Thoracic aorta (tissue), 2 donors: ENCODE measurements at regions not wholly inside any gene's neighbourhood (a gene's known extent, or its start where the extent isn't known, plus 50 kb on each side); places are given as distances from the start of the nearest gene placed in this dataset.

Source experiments
- ATAC-seq: fragments of 150-250 bp; one replicate; pipeline ENCODE4 v1.8.0; 2017; ENCODE audit warnings: low read depth; ENCODE audit not compliant: insufficient number of reproducible peaks, low FRiP score
- DNase-seq: peaks from one replicate; pipeline ENCODE4 v3.0.0-alpha.2; 2020; ENCODE audit warnings: low spot score
- H3K27ac ChIP-seq, 2 donors: fragments of 200-600 bp; sonication (generic); 1 replicate in 1 of 2; 2 replicates in 1 of 2; pipeline ENCODE4 v1.5.1; 2016; ENCODE audit warnings: mild to moderate bottlenecking in 2 of 2, moderate library complexity in 2 of 2
- H3K27me3 ChIP-seq: fragments of 200-600 bp; sonication (generic); replicated peaks from 2 replicates; pipeline ENCODE4 v1.6.0; 2016; ENCODE audit warnings: mild to moderate bottlenecking; ENCODE audit not compliant: insufficient read depth
- H3K36me3 ChIP-seq: fragments of 200-600 bp; sonication (generic); one replicate; pipeline ENCODE4 v1.5.1; 2016
- H3K4me1 ChIP-seq, 2 donors: fragments of 200-600 bp; sonication (generic); 1 replicate in 1 of 2; 2 replicates in 1 of 2; pipeline versions ENCODE4 v1.5.1 to v1.6.0; 2016; ENCODE audit warnings: low read depth in 2 of 2, mild to moderate bottlenecking in 1 of 2; ENCODE audit not compliant: control insufficient read depth in 1 of 2
- H3K4me3 ChIP-seq: fragments of 200-600 bp; sonication (generic); 2 replicates; pipeline ENCODE4 v1.5.1; 2016; ENCODE audit warnings: mild to moderate bottlenecking
- H3K9me3 ChIP-seq: fragments of 200-600 bp; sonication (generic); 2 replicates; pipeline ENCODE4 v1.5.1; 2016
- TF ChIP-seq, protein P1 (sequence below): fragments of 200-600 bp; sonication (generic); IDR thresholded peaks from one replicate; pipeline ENCODE4 v1.5.1; 2019; ENCODE audit warnings: antibody characterized with exemption

DNA sequence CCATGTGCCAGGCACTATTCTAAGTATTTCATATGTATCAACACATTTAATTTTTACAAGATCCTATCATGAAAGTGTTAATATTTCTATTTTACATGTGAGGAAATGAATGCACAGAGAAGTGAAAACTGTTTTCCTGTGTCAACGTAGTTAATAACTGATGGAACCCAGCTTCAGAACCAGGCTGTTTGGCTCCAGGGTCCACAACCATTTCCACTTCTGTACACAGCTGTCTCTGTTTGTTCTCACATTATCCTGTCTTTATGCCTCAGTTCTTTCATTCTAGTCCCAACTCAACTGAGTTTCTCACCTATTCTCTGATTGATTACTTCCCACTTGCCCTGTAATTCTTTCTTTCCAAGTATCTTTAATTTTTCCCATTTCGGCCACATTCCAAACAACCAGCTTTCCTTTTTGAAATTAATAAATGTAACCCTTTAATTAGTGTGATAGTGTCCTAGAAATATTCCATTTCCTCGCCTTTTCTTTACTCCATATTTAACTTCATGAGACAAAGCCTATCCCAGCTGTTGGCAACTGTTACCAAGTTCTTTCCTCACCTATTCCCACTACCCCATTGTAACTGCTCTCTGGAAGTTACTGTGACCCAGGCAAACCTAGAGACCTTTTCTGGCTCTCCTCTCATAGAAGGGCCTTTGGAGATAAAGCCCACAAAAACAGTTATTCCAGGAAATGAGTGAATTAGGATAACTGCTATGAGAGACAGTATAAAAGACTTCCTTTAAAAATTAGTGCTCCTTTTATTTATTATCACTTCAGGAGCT lies 218.7 kb downstream of the RASSF9 start:
- Histone ChIP-seq H3K27me3 (no peaks in the 10 kb centered on the region), H3K27ac (no peak overlapping the region), H3K4me3 (no peak overlapping the region), H3K36me3 (no peaks in the 10 kb centered on the region), H3K4me1 (no peaks in the 10 kb centered on the region), H3K9me3 (no peaks in the 10 kb centered on the region)
- ATAC-seq (no peak), DNase-seq (no peak)
- TF ChIP-seq, protein P1, sequence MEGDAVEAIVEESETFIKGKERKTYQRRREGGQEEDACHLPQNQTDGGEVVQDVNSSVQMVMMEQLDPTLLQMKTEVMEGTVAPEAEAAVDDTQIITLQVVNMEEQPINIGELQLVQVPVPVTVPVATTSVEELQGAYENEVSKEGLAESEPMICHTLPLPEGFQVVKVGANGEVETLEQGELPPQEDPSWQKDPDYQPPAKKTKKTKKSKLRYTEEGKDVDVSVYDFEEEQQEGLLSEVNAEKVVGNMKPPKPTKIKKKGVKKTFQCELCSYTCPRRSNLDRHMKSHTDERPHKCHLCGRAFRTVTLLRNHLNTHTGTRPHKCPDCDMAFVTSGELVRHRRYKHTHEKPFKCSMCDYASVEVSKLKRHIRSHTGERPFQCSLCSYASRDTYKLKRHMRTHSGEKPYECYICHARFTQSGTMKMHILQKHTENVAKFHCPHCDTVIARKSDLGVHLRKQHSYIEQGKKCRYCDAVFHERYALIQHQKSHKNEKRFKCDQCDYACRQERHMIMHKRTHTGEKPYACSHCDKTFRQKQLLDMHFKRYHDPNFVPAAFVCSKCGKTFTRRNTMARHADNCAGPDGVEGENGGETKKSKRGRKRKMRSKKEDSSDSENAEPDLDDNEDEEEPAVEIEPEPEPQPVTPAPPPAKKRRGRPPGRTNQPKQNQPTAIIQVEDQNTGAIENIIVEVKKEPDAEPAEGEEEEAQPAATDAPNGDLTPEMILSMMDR: no peak

DNA sequence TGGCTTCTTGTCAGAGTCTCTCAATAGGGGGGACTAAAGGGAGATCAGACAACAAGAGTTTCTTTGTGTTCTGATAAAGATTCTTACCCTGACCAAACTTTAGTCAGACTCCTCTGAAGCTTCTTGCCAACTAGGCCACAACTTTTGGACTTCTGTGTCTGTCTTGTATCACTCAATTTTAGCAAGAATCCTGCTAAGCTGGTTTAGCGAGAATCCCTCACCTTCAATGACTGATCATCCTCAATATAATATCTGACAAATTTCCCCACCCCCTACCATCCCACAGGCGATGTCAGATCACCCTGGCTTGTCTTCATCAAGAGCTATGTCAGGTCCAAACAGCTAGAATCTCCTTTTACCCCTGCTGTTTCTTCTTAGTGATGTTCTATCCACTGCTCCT lies 215.2 kb downstream of the RASSF9 start:
- DNase-seq (no peak), ATAC-seq (no peak)
- Histone ChIP-seq H3K27ac (no peak overlapping the region), H3K4me3 (no peak overlapping the region), H3K36me3 (no peaks in the 10 kb centered on the region), H3K9me3 (no peaks in the 10 kb centered on the region), H3K27me3 (no peaks in the 10 kb centered on the region), H3K4me1 (no peaks in the 10 kb centered on the region)
- TF ChIP-seq, protein P1: no peak

DNA sequence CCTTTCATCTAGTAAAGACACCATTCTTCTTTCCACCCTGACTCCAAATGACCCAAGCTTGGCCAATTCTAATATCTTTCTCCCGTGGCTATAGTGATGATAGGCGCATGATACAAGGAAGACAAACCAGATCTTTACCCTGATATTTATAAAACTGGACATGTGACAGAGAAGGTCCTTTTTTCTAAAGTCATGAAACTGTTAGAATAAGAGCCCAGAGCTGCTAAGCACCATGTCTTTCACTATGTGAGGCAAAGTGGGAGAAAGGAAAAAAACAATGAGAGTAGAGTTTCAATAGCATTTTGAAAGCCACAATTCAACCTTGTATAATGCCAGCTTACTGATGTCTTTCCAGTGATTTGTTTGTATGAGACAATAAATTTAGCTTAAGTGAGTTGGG lies 212.4 kb downstream of the RASSF9 start:
- H3K4me3 ChIP-seq: no peak overlapping the region
- TF ChIP-seq, protein P1: no peak
- H3K4me1 ChIP-seq: no peaks in the 10 kb centered on the region
- H3K27me3 ChIP-seq: no peaks in the 10 kb centered on the region
- no peak overlapping the region for H3K27ac ChIP-seq
- DNase-seq (no peak), ATAC-seq (no peak)
- no peaks in the 10 kb centered on the region for H3K36me3 ChIP-seq
- no peaks in the 10 kb centered on the region for H3K9me3 ChIP-seq

DNA sequence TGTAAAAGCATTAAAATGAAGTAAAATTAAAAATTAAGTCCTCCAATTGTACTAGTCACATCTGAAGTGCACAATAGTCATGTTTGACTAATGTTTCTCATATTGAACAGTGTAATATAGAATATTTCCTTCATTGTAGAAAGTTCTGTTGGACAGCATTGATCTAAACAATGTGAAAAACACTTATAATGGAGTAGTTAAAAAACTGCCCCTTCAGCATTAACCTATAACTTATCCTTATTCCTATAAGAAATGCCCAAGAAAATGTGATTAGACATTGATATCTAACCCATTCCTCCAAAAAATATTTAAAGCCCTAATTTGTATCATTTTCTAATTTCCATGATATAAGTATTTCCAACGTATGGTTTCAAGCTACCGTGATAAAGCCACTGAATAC lies 210.7 kb downstream of the RASSF9 start:
- Histone ChIP-seq H3K27me3 (no peaks in the 10 kb centered on the region), H3K4me3 (no peak overlapping the region), H3K27ac (no peak overlapping the region), H3K9me3 (no peaks in the 10 kb centered on the region), H3K36me3 (no peaks in the 10 kb centered on the region), H3K4me1 (no peaks in the 10 kb centered on the region)
- ATAC-seq (no peak), DNase-seq (no peak)
- TF ChIP-seq, protein P1: no peak

DNA sequence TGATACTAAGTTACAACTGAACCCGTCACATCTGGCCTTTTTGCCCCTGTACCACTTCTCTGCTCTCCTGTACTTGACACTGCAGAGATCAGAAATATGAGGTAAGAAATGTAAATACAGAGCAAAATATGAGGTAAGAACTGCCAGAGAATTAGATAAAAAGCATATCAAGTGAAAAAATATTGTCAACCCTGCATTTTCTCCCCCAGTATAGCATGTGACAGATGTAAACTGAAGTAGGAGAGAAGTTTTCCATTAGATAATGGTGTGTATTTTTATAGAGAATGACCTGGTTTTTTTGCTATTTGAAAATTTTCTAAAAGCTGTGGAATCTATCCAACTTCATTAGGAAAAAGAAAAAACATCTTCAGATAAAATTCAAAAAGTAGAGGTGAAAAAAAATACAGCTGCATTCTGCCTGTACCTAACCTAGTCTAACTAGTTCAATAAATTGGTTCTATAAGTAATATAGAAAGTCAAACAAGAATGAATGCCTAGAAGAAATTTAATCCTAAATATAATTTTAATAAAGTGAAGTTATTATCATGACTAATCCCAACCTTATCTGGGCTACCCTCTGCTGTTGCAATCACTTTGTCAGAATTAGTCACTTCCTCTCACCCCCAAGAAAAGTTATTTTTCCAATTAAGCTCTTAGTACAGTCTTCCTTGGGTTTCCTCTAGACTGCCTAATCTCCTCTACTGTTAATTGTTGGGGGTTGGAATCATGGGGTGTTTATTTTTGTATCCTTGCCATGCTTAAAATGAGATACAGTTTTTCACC lies 210.0 kb downstream of the RASSF9 start:
- no peak for ATAC-seq
- no peak overlapping the region for H3K27ac ChIP-seq
- no peaks in the 10 kb centered on the region for H3K9me3 ChIP-seq
- no peaks in the 10 kb centered on the region for H3K4me1 ChIP-seq
- no peaks in the 10 kb centered on the region for H3K27me3 ChIP-seq
- no peaks in the 10 kb centered on the region for H3K36me3 ChIP-seq
- TF ChIP-seq, protein P1: no peak
- no peak for DNase-seq
- no peak overlapping the region for H3K4me3 ChIP-seq
